ENCODE measurements at regions not wholly inside any gene's neighbourhood (a gene's known extent, or its start where the extent isn't known, plus 50 kb on each side); places are given as distances from the start of the nearest gene placed in this dataset.

DNA sequence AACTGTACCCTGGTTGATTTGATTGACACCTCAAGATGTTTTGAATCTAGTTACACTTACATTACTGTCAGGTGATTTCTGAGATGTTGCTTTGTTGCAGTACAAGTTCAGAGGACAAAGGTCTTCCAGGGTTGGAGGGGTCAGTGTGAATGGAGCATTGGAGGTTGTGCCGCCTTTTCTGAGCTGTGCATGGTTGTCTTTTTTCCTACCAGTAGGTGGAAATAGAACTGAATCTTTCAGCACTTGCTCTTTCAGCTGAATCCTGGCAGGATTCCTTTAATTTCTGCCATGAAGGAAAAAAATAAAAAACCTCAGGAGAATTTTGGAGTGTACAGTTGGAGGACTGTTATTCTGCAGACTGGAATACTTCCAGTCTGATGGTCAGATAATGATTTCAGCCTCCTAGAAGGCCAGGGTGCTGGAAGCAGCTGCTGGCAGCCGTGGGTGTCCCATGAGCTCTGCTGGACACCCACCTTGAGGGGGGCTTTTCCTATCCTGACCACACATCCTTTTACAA lies 82.7 kb downstream of the PLCE1 start:
- Mint-ChIP-seq H3K9me3 (ENCODE audit: unreplicated experiment) (peaks cover 4% of the 10 kb centered on the region), H3K36me3 (ENCODE audit: low read depth, unreplicated experiment) (no peaks in the 10 kb centered on the region), H3K4me3 (ENCODE audit: unreplicated experiment) (no peak overlapping the region), H3K27ac (ENCODE audit: unreplicated experiment) (no peak overlapping the region), H3K4me1 (ENCODE audit: low read depth, unreplicated experiment) (peaks cover 6% of the 10 kb centered on the region), H3K27me3 (ENCODE audit: low read depth, unreplicated experiment) (peaks cover 6% of the 10 kb centered on the region)
- Histone ChIP-seq H3K4me1 (ENCODE audit: insufficient read depth, low read length) (no peaks in the 10 kb centered on the region), H3K4me2 (ENCODE audit: low read length) (no peak overlapping the region), H3K79me2 (ENCODE audit: insufficient read depth, low read length) (no peaks in the 10 kb centered on the region), H3K27me3 (ENCODE audit: insufficient read depth, low read length) (no peaks in the 10 kb centered on the region), H3K27ac (ENCODE audit: low read depth, low read length) (no peak overlapping the region), H3K9me3 (ENCODE audit: insufficient read depth, low read depth, low read length) (no peaks in the 10 kb centered on the region), H4K20me1 (ENCODE audit: insufficient read depth, low read length) (no peaks in the 10 kb centered on the region), H3K36me3 (ENCODE audit: insufficient read depth, low read length) (no peaks in the 10 kb centered on the region), H3K9ac (ENCODE audit: low read length) (no peak overlapping the region), H2AFZ (ENCODE audit: low read depth, low read length) (no peak overlapping the region), H3K4me3 (ENCODE audit: insufficient read depth, low read depth, low read length) (no peak overlapping the region)
- DNase-seq (ENCODE audit: low read depth) (peak; percentile 51), FAIRE-seq (peak; percentile 90)
- no peak for TF ChIP-seq EZH2 (IDR thresholded peaks at IDR 0.05; ENCODE audit: insufficient read depth, low read length)
- TF ChIP-seq, protein P1, sequence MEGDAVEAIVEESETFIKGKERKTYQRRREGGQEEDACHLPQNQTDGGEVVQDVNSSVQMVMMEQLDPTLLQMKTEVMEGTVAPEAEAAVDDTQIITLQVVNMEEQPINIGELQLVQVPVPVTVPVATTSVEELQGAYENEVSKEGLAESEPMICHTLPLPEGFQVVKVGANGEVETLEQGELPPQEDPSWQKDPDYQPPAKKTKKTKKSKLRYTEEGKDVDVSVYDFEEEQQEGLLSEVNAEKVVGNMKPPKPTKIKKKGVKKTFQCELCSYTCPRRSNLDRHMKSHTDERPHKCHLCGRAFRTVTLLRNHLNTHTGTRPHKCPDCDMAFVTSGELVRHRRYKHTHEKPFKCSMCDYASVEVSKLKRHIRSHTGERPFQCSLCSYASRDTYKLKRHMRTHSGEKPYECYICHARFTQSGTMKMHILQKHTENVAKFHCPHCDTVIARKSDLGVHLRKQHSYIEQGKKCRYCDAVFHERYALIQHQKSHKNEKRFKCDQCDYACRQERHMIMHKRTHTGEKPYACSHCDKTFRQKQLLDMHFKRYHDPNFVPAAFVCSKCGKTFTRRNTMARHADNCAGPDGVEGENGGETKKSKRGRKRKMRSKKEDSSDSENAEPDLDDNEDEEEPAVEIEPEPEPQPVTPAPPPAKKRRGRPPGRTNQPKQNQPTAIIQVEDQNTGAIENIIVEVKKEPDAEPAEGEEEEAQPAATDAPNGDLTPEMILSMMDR (IDR thresholded peaks at IDR 0.05; ENCODE audit: insufficient read depth, low read depth, low read length) = peak; percentile 47

DNA sequence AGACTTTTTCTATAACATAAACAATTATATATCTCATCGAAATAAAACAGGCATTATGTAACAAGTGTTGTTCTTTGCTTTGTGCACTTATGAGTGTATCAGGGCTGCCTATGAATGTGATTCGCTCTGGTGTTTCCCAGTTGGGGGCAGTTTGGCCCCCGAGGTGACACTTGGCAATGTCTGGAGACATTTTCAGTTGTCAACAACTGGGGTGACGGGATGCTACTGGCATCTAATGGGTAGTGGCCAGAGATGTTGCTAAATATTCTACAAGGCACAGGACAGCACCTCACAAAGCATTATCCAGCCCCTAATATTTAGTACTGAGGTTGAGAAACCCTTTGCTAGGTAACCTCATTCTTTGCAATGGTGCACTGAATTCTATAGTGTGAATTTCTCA lies 83.3 kb downstream of the PLCE1 start:
- Histone ChIP-seq H2AFZ (ENCODE audit: low read depth, low read length) (no peak overlapping the region), H3K9ac (ENCODE audit: low read length) (no peak overlapping the region), H3K27ac (ENCODE audit: low read depth, low read length) (no peak overlapping the region), H3K4me3 (ENCODE audit: insufficient read depth, low read depth, low read length) (no peak overlapping the region), H3K9me3 (ENCODE audit: insufficient read depth, low read depth, low read length) (no peaks in the 10 kb centered on the region), H4K20me1 (ENCODE audit: insufficient read depth, low read length) (no peaks in the 10 kb centered on the region), H3K27me3 (ENCODE audit: insufficient read depth, low read length) (no peaks in the 10 kb centered on the region), H3K4me2 (ENCODE audit: low read length) (no peak overlapping the region), H3K79me2 (ENCODE audit: insufficient read depth, low read length) (no peaks in the 10 kb centered on the region), H3K36me3 (ENCODE audit: insufficient read depth, low read length) (no peaks in the 10 kb centered on the region), H3K4me1 (ENCODE audit: insufficient read depth, low read length) (no peaks in the 10 kb centered on the region)
- no peak overlapping the region for H3K4me3 Mint-ChIP-seq (ENCODE audit: unreplicated experiment)
- TF ChIP-seq, protein P1 (IDR thresholded peaks at IDR 0.05; ENCODE audit: insufficient read depth, low read depth, low read length) = no peak
- no peak for TF ChIP-seq EZH2 (IDR thresholded peaks at IDR 0.05; ENCODE audit: insufficient read depth, low read length)
- peaks cover 6% of the 10 kb centered on the region for H3K4me1 Mint-ChIP-seq (ENCODE audit: low read depth, unreplicated experiment)
- H3K27ac Mint-ChIP-seq (ENCODE audit: unreplicated experiment) = no peak overlapping the region
- DNase-seq (ENCODE audit: low read depth) = no peak
- no peak for FAIRE-seq
- no peaks in the 10 kb centered on the region for H3K36me3 Mint-ChIP-seq (ENCODE audit: low read depth, unreplicated experiment)
- H3K9me3 Mint-ChIP-seq (ENCODE audit: unreplicated experiment) = peaks cover 7% of the 10 kb centered on the region
- peaks cover 6% of the 10 kb centered on the region for H3K27me3 Mint-ChIP-seq (ENCODE audit: low read depth, unreplicated experiment)

DNA sequence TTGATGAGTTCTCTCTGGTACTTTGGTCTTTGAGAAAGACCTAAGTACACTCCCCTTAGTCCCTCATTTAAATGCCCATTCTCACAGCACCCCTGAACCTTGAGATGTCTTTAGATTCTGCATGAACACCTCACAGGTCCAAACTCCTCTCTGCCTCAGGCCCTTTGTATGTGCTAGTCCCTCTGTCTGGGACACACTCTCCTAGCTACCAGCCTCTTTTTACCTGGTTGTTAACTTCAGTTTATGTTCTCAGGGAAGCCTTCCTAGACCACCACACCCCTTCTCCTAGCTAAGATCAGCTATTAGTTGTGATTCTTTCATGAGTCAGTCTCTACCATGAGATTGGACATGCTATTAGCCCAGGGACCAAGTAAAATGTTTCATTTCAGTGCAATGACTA lies 86.4 kb downstream of the PLCE1 start:
- Mint-ChIP-seq H3K36me3 (ENCODE audit: low read depth, unreplicated experiment) (no peaks in the 10 kb centered on the region), H3K4me1 (ENCODE audit: low read depth, unreplicated experiment) (peaks cover 7% of the 10 kb centered on the region), H3K9me3 (ENCODE audit: unreplicated experiment) (peaks cover 7% of the 10 kb centered on the region), H3K27ac (ENCODE audit: unreplicated experiment) (no peak overlapping the region), H3K4me3 (ENCODE audit: unreplicated experiment) (no peak overlapping the region), H3K27me3 (ENCODE audit: low read depth, unreplicated experiment) (peaks cover 4% of the 10 kb centered on the region)
- Histone ChIP-seq H3K79me2 (ENCODE audit: insufficient read depth, low read length) (no peaks in the 10 kb centered on the region), H3K9me3 (ENCODE audit: insufficient read depth, low read depth, low read length) (no peaks in the 10 kb centered on the region), H3K4me2 (ENCODE audit: low read length) (no peak overlapping the region), H3K36me3 (ENCODE audit: insufficient read depth, low read length) (no peaks in the 10 kb centered on the region), H4K20me1 (ENCODE audit: insufficient read depth, low read length) (no peaks in the 10 kb centered on the region), H3K27ac (ENCODE audit: low read depth, low read length) (no peak overlapping the region), H3K27me3 (ENCODE audit: insufficient read depth, low read length) (no peaks in the 10 kb centered on the region), H3K4me3 (ENCODE audit: insufficient read depth, low read depth, low read length) (no peak overlapping the region), H3K9ac (ENCODE audit: low read length) (no peak overlapping the region), H2AFZ (ENCODE audit: low read depth, low read length) (no peak overlapping the region), H3K4me1 (ENCODE audit: insufficient read depth, low read length) (no peaks in the 10 kb centered on the region)
- TF ChIP-seq, protein P1 (IDR thresholded peaks at IDR 0.05; ENCODE audit: insufficient read depth, low read depth, low read length) = no peak
- no peak for TF ChIP-seq EZH2 (IDR thresholded peaks at IDR 0.05; ENCODE audit: insufficient read depth, low read length)
- FAIRE-seq (no peak), DNase-seq (ENCODE audit: low read depth) (no peak)
